HepG2 (cell line): ENCODE measurements at regions not wholly inside any gene's neighbourhood (a gene's known extent, or its start where the extent isn't known, plus 50 kb on each side); places are given as distances from the start of the nearest gene placed in this dataset.

ENCODE experiments used
- BRD4 ChIP-seq: sonication (generic); formaldehyde crosslinking; IDR thresholded peaks from 2 replicates; pipeline ENCODE4 v1.4.0; 2020; ENCODE audit warnings: missing genetic modification reagents
- THAP11 ChIP-seq: IDR thresholded peaks from 2 replicates; pipeline ENCODE4 v1.6.1; 2016; ENCODE audit warnings: missing biosample characterization, missing genetic modification reagents
- UBTF ChIP-seq: sonication (generic); formaldehyde crosslinking; IDR thresholded peaks from 2 replicates; pipeline ENCODE4 v1.4.0; 2020; ENCODE audit warnings: mild to moderate bottlenecking, missing genetic modification reagents
- ZNF142 ChIP-seq: sonication (generic); formaldehyde crosslinking; IDR thresholded peaks from 2 replicates; pipeline ENCODE4 v1.4.0; 2020; ENCODE audit warnings: missing genetic modification reagents
- ZNF280B ChIP-seq: sonication (generic); formaldehyde crosslinking; IDR thresholded peaks from 2 replicates; pipeline ENCODE4 v1.5.0; 2020; ENCODE audit warnings: missing genetic modification reagents, mild to moderate bottlenecking, borderline replicate concordance

GRCh38 chr5:174309131-174309795 lies 263.8 kb downstream of the NSG2 start (continued):
- TF ChIP-seq ZNF280B (no peak), THAP11 (CRISPR knock-in tag) (no peak), ZNF142 (no peak), BRD4 (CRISPR knock-in tag) (no peak), UBTF (CRISPR knock-in tag) (no peak)
